ENCODE measurements at regions not wholly inside any gene's neighbourhood (a gene's known extent, or its start where the extent isn't known, plus 50 kb on each side); places are given as distances from the start of the nearest gene placed in this dataset.

DNA sequence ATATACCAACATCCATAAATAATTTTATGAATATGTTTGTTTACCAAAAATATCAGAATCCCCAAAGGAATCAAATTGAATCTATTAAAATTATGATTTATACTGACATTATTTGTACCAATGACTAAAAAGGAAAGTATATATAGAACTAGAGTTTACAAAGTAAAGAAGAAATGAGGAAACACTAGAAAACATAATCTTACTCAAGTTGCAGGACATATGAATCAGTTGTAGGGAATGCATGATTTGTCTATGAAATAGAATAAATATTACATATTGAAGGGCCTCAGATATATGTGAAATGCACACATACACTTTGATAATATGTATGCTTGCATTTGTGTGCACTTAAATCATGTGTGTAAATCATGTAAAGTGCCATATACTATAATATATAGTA lies 1466.4 kb downstream of the EFNB2 start:
- Mint-ChIP-seq H3K36me3 (no peaks in the 10 kb centered on the region), H3K4me3 (no peak overlapping the region), H3K27ac (no peak overlapping the region), H3K4me1 (no peaks in the 10 kb centered on the region), H3K9me3 (no peaks in the 10 kb centered on the region), H3K27me3 (peaks cover 0 to 3% (median 0%) of the 10 kb centered on the region in 5 donors)
- Histone ChIP-seq H3K36me3 (ENCODE audit: control insufficient read depth in 2 of 3, insufficient read depth in 3 of 3, low read length in 3 of 3) (no peaks in the 10 kb centered on the region), H3K27me3 (ENCODE audit: control insufficient read depth in 2 of 2, insufficient read depth in 2 of 2, low read length in 2 of 2) (no peaks in the 10 kb centered on the region), H3K27ac (ENCODE audit: low read depth, low read length) (no peak overlapping the region), H3K4me1 (ENCODE audit: control insufficient read depth in 2 of 2, insufficient read depth in 2 of 2, low read length in 2 of 2) (no peaks in the 10 kb centered on the region), H3K4me3 (ENCODE audit: low read length) (no peak overlapping the region), H3K9me3 (ENCODE audit: control insufficient read depth in 2 of 3, low read length in 3 of 3) (no peaks in the 10 kb centered on the region)
- intact Hi-C loops (cut with micrococcal nuclease), result no loop called here
- no peak for DNase-seq
- ChIA-PET CTCF (no interaction called here), POLR2A (no interaction called here)
- no peak for ATAC-seq

DNA sequence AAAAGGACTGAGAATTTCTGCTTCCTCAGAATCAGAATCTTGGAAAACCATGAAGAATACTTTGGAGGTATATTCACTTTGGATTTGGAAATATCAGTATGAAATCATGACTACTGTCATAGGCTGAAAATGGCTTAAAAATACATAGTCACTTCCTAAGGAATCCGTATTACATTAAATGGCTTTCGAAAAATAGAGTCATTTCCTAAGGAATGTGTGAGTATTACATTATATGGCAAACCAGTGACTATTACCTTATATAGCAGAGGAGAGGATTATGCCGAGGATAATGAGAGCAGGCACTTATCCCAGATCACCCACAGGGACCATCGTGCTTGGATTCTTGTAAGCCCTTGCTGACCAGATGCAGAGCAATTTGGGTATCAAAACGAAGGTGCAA lies 1471.8 kb downstream of the EFNB2 start:
- Mint-ChIP-seq H3K4me3 (no peak overlapping the region), H3K36me3 (no peaks in the 10 kb centered on the region), H3K27me3 (peaks cover 0 to 6% (median 0%) of the 10 kb centered on the region in 5 donors), H3K4me1 (no peaks in the 10 kb centered on the region), H3K9me3 (peaks cover 0 to 3% (median 0%) of the 10 kb centered on the region in 11 donors), H3K27ac (no peak overlapping the region)
- intact Hi-C loops (cut with micrococcal nuclease), result no loop called here
- no peaks in the 10 kb centered on the region for H3K4me1 ChIP-seq (ENCODE audit: control insufficient read depth in 2 of 2, insufficient read depth in 2 of 2, low read length in 2 of 2)
- H3K36me3 ChIP-seq (ENCODE audit: control insufficient read depth in 2 of 3, insufficient read depth in 3 of 3, low read length in 3 of 3), result no peaks in the 10 kb centered on the region
- no peaks in the 10 kb centered on the region for H3K27me3 ChIP-seq (ENCODE audit: control insufficient read depth in 2 of 2, insufficient read depth in 2 of 2, low read length in 2 of 2)
- DNase-seq, result no peak
- H3K9me3 ChIP-seq (ENCODE audit: control insufficient read depth in 2 of 3, low read length in 3 of 3), result no peaks in the 10 kb centered on the region
- no peak overlapping the region for H3K27ac ChIP-seq (ENCODE audit: low read depth, low read length)
- ChIA-PET POLR2A (no interaction called here), CTCF (no interaction called here)
- ATAC-seq, result no peak
- no peak overlapping the region for H3K4me3 ChIP-seq (ENCODE audit: low read length)

DNA sequence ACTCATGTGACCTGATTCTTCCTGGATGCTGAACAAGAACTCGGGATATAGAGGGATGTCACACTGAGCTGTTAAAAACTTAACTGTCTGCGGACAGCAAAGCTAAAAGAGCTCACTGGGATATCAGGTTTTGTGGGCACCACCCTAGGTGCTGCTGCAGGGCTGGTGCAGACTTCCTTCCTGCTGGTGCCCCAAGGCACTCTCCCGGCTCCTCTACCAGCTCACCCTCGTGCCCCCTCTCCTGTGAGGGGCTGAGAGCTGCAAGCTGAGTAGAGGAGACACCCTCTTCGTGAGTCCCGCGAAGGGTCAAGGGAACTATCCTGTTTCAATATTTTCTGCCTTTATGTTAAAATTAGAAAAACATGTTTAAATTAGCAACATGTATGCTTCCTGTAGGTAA lies 1475.7 kb downstream of the EFNB2 start:
- Histone ChIP-seq H3K27me3 (ENCODE audit: control insufficient read depth in 2 of 2, insufficient read depth in 2 of 2, low read length in 2 of 2) (no peaks in the 10 kb centered on the region), H3K36me3 (ENCODE audit: control insufficient read depth in 2 of 3, insufficient read depth in 3 of 3, low read length in 3 of 3) (no peaks in the 10 kb centered on the region), H3K27ac (ENCODE audit: low read depth, low read length) (no peak overlapping the region), H3K9me3 (ENCODE audit: control insufficient read depth in 2 of 3, low read length in 3 of 3) (no peaks in the 10 kb centered on the region), H3K4me1 (ENCODE audit: control insufficient read depth in 2 of 2, insufficient read depth in 2 of 2, low read length in 2 of 2) (no peaks in the 10 kb centered on the region), H3K4me3 (ENCODE audit: low read length) (no peak overlapping the region)
- Mint-ChIP-seq H3K36me3 (no peaks in the 10 kb centered on the region), H3K9me3 (peaks cover 0 to 3% (median 0%) of the 10 kb centered on the region in 11 donors), H3K4me3 (no peak overlapping the region), H3K27ac (no peak overlapping the region), H3K27me3 (peaks cover 0 to 6% (median 0%) of the 10 kb centered on the region in 5 donors), H3K4me1 (no peaks in the 10 kb centered on the region)
- ATAC-seq, result no peak
- DNase-seq, result no peak
- intact Hi-C loops (cut with micrococcal nuclease), result no loop called here
- POLR2A ChIA-PET, result no interaction called here
- CTCF ChIA-PET, result no interaction called here

DNA sequence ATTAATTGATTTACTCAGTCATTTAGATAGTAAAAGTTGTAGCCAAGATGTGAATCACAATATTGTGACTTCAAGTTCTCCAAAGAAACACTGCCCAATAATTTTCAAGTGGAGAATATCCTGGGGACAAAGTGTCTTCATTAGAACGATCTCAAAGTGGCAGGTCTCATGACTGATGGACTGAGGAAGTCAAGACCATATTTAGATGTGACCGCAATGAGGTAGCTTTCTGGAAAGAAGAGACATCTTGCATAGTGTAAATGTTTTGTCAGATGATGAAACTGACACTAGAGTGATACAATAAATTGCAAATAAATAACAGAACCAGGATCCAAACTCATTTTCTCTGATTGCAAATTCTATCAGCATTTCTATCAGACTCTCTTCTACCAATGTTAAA lies 1476.9 kb downstream of the EFNB2 start:
- H3K4me1 ChIP-seq (ENCODE audit: control insufficient read depth in 2 of 2, insufficient read depth in 2 of 2, low read length in 2 of 2), result no peaks in the 10 kb centered on the region
- ChIA-PET CTCF (no interaction called here), POLR2A (no interaction called here)
- Mint-ChIP-seq H3K27ac (no peak overlapping the region), H3K4me1 (no peaks in the 10 kb centered on the region), H3K9me3 (peaks cover 0 to 3% (median 0%) of the 10 kb centered on the region in 11 donors), H3K36me3 (no peaks in the 10 kb centered on the region), H3K4me3 (no peak overlapping the region), H3K27me3 (peaks cover 0 to 6% (median 0%) of the 10 kb centered on the region in 5 donors)
- H3K27me3 ChIP-seq (ENCODE audit: control insufficient read depth in 2 of 2, insufficient read depth in 2 of 2, low read length in 2 of 2), result no peaks in the 10 kb centered on the region
- no peak overlapping the region for H3K4me3 ChIP-seq (ENCODE audit: low read length)
- H3K27ac ChIP-seq (ENCODE audit: low read depth, low read length), result no peak overlapping the region
- DNase-seq, result no peak
- ATAC-seq, result no peak
- H3K36me3 ChIP-seq (ENCODE audit: control insufficient read depth in 2 of 3, insufficient read depth in 3 of 3, low read length in 3 of 3), result no peaks in the 10 kb centered on the region
- no peaks in the 10 kb centered on the region for H3K9me3 ChIP-seq (ENCODE audit: control insufficient read depth in 2 of 3, low read length in 3 of 3)
- intact Hi-C loops (cut with micrococcal nuclease), result no loop called here

DNA sequence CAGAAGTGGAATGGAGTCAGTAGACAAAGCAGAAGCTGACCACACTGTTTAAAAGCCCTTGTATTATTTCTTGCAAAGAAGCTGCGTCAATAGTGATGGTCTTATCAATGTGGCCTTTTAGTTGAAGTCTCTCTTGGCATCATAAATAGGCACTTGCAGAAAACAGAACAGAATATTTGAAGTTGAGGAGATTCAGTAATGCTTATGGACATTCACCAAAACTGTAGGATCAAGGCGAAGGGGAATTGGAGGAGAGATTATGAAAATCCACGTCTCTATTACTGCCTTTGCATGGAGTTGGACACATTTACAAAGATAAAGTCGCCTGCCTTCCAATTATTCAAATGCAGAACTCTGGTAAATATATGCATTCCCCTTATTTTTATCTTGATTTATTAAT lies 1482.8 kb downstream of the EFNB2 start:
- no peaks in the 10 kb centered on the region for H3K4me1 Mint-ChIP-seq
- no peak for DNase-seq
- no peak overlapping the region for H3K4me3 Mint-ChIP-seq
- H3K27ac ChIP-seq (ENCODE audit: low read depth, low read length), result no peak overlapping the region
- ATAC-seq, result no peak
- H3K36me3 Mint-ChIP-seq, result no peaks in the 10 kb centered on the region
- H3K27me3 ChIP-seq (ENCODE audit: control insufficient read depth in 2 of 2, insufficient read depth in 2 of 2, low read length in 2 of 2), result no peaks in the 10 kb centered on the region
- CTCF ChIA-PET, result no interaction called here
- POLR2A ChIA-PET, result no interaction called here
- no peak overlapping the region for H3K27ac Mint-ChIP-seq
- H3K9me3 ChIP-seq (ENCODE audit: control insufficient read depth in 2 of 3, low read length in 3 of 3), result no peaks in the 10 kb centered on the region
- H3K36me3 ChIP-seq (ENCODE audit: control insufficient read depth in 2 of 3, insufficient read depth in 3 of 3, low read length in 3 of 3), result no peaks in the 10 kb centered on the region
- intact Hi-C loops (cut with micrococcal nuclease), result no loop called here
- peaks cover 0 to 3% (median 0%) of the 10 kb centered on the region in 5 donors for H3K27me3 Mint-ChIP-seq
- H3K4me3 ChIP-seq (ENCODE audit: low read length), result no peak overlapping the region
- H3K4me1 ChIP-seq (ENCODE audit: control insufficient read depth in 2 of 2, insufficient read depth in 2 of 2, low read length in 2 of 2), result no peaks in the 10 kb centered on the region
- peaks cover 0 to 2% (median 0%) of the 10 kb centered on the region in 11 donors for H3K9me3 Mint-ChIP-seq

DNA sequence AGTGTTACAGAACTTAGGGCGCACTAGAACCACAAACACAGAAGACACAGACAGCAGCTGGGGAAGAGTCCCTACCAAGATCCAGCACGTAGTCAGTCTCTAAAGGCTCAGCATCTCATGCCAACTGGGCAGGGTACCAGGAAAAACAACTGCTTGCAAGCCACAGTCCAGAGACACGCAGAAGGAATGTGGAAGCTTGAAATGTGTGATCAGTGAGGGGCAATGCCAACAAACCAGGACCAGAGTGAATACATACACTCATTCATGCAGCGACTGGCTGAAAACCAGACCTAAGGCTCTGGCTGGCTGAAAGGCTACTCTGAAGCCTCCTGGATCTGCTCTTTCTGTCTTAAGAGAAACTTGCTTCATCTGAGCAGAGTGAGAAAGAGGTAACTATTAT lies 1484.8 kb downstream of the EFNB2 start:
- H3K4me1 Mint-ChIP-seq, result no peaks in the 10 kb centered on the region
- peaks cover 0 to 2% (median 0%) of the 10 kb centered on the region in 11 donors for H3K9me3 Mint-ChIP-seq
- ATAC-seq (no peak), DNase-seq (no peak)
- ChIA-PET POLR2A (interaction anchor here (0.7 kb wide), 1 partner anchor 750 kb away, joined by 3 read pairs; no protein-coding TSS in a partner anchor), CTCF (no interaction called here)
- no peak overlapping the region for H3K4me3 Mint-ChIP-seq
- H3K36me3 Mint-ChIP-seq, result no peaks in the 10 kb centered on the region
- intact Hi-C loops (cut with micrococcal nuclease), result no loop called here
- Histone ChIP-seq H3K36me3 (ENCODE audit: control insufficient read depth in 2 of 3, insufficient read depth in 3 of 3, low read length in 3 of 3) (no peaks in the 10 kb centered on the region), H3K4me3 (ENCODE audit: low read length) (no peak overlapping the region), H3K4me1 (ENCODE audit: control insufficient read depth in 2 of 2, insufficient read depth in 2 of 2, low read length in 2 of 2) (no peaks in the 10 kb centered on the region), H3K9me3 (ENCODE audit: control insufficient read depth in 2 of 3, low read length in 3 of 3) (no peaks in the 10 kb centered on the region), H3K27me3 (ENCODE audit: control insufficient read depth in 2 of 2, insufficient read depth in 2 of 2, low read length in 2 of 2) (no peaks in the 10 kb centered on the region), H3K27ac (ENCODE audit: low read depth, low read length) (no peak overlapping the region)
- no peaks in the 10 kb centered on the region for H3K27me3 Mint-ChIP-seq
- no peak overlapping the region for H3K27ac Mint-ChIP-seq

DNA sequence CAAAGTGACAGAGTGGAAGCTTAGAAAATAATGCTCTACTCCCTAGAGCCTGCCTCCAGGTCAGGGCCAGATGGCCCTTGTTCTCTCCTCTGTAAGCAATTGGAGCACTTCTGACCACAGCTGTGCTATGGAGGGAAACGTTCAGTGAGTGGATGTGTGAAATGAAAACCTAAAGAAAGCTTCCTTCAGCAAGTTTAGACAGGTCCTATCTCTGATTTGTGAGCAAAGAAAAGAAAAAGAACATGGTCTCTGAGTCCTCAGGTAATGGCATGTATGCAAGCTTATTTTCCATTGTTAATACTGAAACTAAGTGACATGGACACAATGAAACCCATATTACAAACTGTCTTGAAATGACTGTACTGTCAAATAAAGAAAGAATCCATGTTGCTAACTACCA lies 1486.8 kb downstream of the EFNB2 start:
- H3K27me3 Mint-ChIP-seq, result peaks cover 0 to 1% (median 0%) of the 10 kb centered on the region in 5 donors
- ChIA-PET CTCF (no interaction called here), POLR2A (no interaction called here)
- H3K27ac ChIP-seq (ENCODE audit: low read depth, low read length), result no peak overlapping the region
- ATAC-seq (no peak), DNase-seq (no peak)
- H3K9me3 ChIP-seq (ENCODE audit: control insufficient read depth in 2 of 3, low read length in 3 of 3), result no peaks in the 10 kb centered on the region
- peaks cover 0 to 2% (median 0%) of the 10 kb centered on the region in 5 donors for H3K36me3 Mint-ChIP-seq
- H3K27me3 ChIP-seq (ENCODE audit: control insufficient read depth in 2 of 2, insufficient read depth in 2 of 2, low read length in 2 of 2), result no peaks in the 10 kb centered on the region
- H3K27ac Mint-ChIP-seq, result no peak overlapping the region
- no peak overlapping the region for H3K4me3 ChIP-seq (ENCODE audit: low read length)
- intact Hi-C loops (cut with micrococcal nuclease), result no loop called here
- H3K4me1 ChIP-seq (ENCODE audit: control insufficient read depth in 2 of 2, insufficient read depth in 2 of 2, low read length in 2 of 2), result no peaks in the 10 kb centered on the region
- H3K4me1 Mint-ChIP-seq, result no peaks in the 10 kb centered on the region
- no peak overlapping the region for H3K4me3 Mint-ChIP-seq
- H3K9me3 Mint-ChIP-seq, result peaks cover 0 to 2% (median under 1%) of the 10 kb centered on the region in 11 donors
- no peaks in the 10 kb centered on the region for H3K36me3 ChIP-seq (ENCODE audit: control insufficient read depth in 2 of 3, insufficient read depth in 3 of 3, low read length in 3 of 3)
